SK-N-MC (cell line): ENCODE measurements at regions not wholly inside any gene's neighbourhood (a gene's known extent, or its start where the extent isn't known, plus 50 kb on each side); places are given as distances from the start of the nearest gene placed in this dataset.

Experiments
- EZH2 ChIP-seq: fragments of 200-600 bp; sonication (generic); IDR thresholded peaks from one replicate; pipeline ENCODE4 v1.6.1; 2017; ENCODE audit warnings: antibody characterized with exemption
- FOXP2 ChIP-seq: optimal IDR thresholded peaks from 2 replicates; pipeline ENCODE3; 2011; ENCODE audit warnings: mild to moderate bottlenecking, moderate library complexity; ENCODE audit not compliant: insufficient read depth; ENCODE audit errors: extremely low read length, control extremely low read depth

DNA sequence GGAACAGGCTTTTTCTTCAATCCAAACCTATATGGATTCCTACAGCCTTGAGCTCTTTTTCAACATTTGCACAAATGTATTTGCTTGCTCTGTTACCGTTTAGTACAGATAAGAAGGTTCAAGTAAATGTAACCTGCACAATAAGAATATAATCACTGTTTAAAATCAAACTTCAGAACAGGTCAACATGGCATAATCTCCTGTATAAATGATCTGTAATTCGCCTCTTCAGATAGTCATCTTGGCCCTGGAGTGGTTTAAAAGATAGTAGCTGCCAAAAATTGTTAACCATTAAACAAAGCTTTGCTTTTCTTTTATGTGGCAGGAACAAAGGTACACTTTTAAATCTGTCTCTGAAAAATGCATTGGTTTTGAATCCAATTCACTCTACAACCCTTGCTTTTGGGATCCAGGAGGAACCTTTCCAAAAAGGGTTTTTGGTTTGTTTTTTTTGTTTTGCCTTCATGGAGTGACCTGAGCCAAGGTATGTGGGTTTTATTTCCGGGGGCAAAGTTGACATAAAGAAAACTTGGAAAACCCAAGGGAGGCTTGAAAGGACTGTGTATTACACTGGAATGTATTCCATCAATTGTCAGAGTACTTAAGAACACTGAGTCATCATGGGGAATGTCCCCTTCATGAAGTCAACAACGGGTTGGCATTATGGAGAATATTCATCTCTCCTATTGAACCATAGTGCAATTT lies 210.4 kb upstream of the HCCS start:
- TF ChIP-seq EZH2 (no peak), FOXP2 (no peak)
